ENCODE measurements at regions not wholly inside any gene's neighbourhood (a gene's known extent, or its start where the extent isn't known, plus 50 kb on each side); places are given as distances from the start of the nearest gene placed in this dataset.

- TF ChIP-seq CTCF (IDR thresholded peaks at IDR 0.05; ENCODE audit: low read length): no peak
- no peak for TF ChIP-seq EZH2 (optimal IDR thresholded peaks at IDR 0.05; ENCODE audit: low read depth, low read length)
- no peak for TF ChIP-seq EZH2phosphoT487 (IDR thresholded peaks at IDR 0.05; ENCODE audit: low read length)
Observed at GRCh38 chr1:238135708-238136664, 245.3 kb upstream of the ZP4 start.

Data from MM.1S (cell line).